HT-29 (cell line): ENCODE measurements at regions not wholly inside any gene's neighbourhood (a gene's known extent, or its start where the extent isn't known, plus 50 kb on each side); places are given as distances from the start of the nearest gene placed in this dataset.
"Not testable (repeated sequence)": the region's sequence is repeated elsewhere in the genome, so short reads cannot be mapped to it uniquely, and the experiment has no call there.

ENCODE experiments used
- DNase-seq: peaks from one replicate; pipeline ENCODE4 v3.0.0-alpha.2; 2015; ENCODE audit warnings: low spot score

DNA sequence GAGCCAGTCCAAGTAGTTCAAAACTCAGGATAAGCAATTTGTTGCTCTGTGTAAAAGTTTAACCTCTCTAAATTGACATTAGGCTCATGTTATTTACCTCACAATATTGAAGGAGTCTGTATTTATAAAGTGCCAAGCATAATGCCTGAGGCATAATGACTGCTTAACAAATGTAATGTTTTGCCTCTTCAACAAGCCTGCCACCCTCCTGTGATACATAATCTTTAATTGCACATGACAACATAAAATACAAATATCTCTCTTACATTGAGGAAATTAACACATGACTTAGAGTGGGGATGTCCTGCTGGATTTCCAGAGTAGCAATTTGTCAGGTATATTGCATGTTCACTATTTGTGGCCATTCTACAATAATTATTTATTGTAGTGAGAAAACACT is 469.2 kb upstream of the ANO5 start:
- DNase-seq = no peak

DNA sequence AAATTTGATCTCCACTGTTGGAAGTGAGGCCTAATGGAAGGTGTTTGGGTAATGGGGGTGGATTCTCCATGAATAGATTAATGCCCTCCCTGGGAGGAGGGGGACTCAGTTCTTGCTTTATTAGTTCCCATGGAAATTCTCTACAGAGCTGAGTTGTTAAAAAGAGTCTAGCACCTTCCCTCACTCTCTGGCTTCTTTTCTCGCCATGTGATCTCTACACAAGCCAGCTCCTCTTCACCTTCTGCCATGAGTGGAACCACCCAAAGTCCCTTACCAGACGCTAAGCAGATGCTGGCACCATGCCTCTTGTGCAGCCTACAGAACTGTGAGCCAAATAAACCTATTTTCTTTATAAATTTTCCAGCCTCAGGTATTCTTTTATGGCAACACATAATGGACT is 465.8 kb upstream of the ANO5 start:
- no peak for DNase-seq

DNA sequence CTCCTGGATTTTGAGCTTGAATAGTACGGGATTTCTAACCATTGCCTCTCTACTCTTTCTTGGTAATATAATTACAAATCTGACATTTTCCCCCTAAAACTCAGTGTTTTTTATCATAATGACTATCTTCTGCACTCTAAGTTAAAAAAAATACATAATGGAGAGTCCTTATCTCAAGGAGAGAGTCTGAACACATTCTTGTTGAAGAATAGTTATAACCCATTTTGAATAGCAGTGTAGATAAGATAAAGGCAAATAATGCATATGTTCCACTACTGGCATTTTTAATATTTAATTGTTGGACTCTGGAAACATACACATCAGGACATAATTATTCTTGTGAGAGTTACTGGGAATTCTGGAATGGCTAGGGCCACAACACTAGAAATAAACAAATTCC is 456.5 kb upstream of the ANO5 start:
- no peak for DNase-seq

DNA sequence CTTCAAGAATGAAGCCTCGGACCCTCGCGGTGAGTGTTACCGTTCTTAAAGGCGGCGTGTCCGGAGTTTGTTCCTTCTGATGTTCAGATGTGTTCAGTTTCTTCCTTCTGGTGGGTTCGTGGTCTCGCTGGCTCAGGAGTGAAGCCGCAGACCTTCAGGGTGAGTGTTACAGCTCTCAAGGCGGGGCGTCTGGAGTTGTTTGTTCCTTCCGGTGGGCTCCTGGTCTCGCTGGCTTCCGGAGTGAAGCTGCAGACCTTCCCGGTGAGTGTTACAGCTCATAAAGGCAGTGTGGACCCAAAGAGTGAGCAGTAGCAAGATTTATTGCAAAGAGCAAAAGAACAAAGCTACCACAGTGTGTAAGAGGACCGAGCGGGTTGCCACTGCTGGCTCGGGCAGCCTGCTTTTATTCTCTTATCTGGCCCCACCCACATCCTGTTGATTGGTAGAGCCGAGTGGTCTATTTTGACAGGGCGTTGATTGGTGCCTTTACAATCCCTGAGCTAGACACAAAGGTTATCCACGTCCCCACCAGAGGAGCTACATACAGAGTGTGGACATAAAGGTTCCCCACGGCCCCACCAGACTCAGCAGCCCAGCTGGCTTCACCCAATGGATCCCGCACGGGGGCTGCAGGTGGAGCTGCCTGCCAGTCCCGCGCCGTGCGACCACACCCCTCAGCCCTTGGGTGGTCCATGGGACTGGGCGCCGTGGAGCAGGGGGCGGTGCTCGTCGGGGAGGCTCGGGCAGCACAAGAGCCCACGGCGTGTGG is 440.2 kb upstream of the ANO5 start:
- DNase-seq = not testable (repeated sequence)

DNA sequence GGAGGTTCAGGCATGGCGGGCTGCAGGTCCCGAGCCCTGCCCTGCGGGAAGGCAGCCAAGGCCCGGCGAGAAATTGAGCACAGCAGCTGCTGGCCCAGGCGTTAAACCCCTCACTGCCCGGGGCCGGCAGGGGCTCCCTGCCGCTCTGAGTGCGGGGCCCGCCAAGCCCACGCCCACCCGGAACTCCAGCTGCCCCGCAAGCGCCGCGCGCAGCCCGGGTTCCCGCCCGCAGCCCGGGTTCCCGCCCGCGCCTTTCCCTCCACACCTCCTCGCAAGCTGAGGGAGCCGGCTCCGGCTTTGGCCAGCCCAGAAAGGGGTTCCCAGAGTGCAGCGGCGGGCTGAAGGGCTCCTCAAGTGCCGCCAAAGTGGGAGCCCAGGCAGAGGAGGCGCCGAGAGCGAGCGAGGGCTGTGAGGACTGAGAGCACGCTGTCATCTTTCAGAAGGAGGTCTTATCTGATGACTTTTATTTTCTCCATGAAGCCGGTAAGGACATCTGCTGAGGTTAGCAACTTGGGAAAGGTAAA is 439.6 kb upstream of the ANO5 start:
- not testable (repeated sequence) for DNase-seq

DNA sequence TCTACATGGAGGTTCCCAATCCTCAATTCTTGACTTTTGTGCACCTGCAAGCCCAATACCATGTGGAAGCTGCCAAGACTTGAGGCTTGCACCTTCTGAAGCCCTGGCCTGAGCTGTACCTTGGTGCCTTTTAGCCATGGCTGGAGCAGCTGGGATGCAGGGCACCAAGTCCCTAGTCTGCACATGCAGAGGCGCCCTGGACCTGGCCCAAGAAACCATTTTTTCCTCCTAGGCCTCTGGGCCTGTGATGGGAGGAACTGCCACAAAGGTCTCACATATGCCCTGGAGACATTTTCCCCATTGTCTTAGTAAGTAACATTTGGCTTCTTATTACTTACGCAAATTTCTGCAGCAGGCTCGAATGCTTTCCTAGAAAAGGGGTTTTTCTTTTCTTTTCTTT is 431.9 kb upstream of the ANO5 start:
- DNase-seq = no peak

DNA sequence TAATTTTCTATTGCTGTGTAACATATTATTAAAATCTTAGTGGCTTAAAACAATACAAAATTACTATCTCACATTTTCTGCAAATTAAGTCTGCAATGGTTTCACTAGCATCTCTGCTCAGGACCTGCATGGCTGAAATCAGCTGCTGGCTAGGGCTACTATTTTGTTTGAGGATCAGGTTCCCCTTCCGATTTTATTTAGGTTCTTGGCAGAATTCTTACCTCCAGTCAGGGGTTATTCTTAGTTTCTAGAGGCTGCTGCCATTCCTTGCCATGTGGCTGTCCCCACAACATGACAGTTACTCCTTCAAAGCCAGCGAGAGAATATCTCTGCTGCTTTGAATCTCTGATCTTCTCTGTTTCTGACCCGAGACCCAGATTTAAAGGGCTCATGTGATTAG is 424.5 kb upstream of the ANO5 start:
- no peak for DNase-seq

DNA sequence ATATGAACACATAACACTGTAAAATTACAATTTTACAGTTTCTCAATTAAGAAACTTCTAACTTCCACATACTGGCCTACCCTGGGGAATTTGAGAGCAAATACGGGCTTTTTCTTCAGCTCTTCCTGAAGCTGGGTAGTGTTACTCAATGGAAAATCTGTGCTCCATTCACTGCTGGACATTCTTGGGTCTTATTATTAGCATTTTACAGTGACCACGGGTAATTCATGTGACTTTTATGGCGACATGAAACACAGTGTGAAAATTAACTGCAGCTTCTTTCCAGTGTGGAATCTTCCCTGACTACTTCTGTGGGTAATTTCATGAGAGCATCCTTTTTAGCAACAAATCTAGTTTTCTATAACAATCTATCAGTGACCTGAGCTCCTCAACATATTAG is 423.7 kb upstream of the ANO5 start:
- no peak for DNase-seq

DNA sequence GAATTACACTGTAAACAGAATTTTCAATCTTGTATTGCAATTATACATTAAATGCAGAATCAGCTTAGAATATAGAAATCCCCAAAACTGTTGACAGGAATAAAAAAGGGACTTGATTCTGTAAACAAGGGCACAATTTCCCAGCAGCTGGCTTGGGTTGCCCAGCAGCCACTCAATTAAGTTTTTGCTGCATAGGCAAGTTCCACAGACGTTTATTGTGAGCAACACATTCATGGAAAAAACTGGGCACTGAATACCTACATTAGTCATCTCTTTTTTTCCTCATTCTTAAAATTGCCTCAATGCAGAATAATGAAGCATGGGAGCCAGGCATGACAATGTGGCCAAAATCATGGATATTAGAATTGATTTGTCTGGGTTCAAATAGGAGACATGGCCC is 421.8 kb upstream of the ANO5 start:
- DNase-seq = no peak

DNA sequence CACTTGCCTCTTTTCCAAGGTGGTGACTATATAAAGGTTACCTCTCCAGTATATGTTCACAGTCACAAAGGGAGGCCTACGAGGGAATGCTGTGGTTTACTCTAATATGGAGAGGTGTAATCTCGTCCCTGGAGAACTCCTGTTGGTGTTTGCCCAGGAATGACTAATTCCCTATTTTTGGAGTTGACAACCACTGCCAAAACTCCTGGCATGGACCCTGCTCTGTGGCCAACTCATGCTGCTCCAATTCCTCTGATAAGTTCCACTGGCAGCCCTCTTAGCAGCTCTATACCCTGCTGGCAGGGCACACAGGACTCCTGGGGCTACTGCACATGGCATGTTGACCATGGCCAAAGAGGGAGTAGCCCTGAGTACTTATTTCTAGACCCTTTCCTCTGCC is 418.7 kb upstream of the ANO5 start:
- DNase-seq = no peak

DNA sequence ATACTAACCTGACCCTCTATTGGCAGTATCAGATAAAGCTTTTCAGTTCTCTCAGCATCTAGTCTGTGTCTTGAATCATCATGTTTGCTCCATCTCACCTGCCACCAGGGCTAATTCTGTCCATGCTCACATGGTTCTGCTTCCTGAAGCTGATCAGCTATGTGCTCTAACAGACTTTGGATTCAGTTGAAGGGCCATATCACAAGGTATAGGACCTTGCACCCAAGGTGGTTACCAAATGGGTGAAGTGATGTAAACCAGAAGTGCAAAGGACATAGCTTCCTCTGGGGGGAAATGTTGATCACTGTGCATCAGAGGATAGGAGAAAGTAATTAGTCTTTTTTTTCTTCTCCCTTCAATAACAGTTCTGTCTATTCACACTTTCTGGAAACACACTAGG is 417.0 kb upstream of the ANO5 start:
- no peak for DNase-seq

DNA sequence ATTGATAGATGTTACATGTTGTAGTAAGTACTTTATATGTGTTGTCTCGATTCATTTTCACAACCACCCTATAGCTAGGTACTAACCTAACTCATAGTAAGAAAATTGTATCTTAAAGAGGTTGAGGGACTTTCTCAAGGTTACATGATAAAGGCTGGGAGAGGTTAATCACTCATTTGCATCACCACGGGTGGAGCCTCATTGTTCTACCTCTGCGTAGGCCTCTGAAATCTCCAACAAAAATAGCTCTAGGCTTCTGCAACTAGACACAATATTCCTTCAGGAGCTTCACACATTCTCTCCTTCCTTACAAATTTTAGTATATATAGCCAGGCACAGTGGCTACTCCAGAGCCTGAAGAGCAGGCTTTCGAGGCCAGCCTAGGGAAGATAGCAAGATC is 408.9 kb upstream of the ANO5 start:
- no peak for DNase-seq

DNA sequence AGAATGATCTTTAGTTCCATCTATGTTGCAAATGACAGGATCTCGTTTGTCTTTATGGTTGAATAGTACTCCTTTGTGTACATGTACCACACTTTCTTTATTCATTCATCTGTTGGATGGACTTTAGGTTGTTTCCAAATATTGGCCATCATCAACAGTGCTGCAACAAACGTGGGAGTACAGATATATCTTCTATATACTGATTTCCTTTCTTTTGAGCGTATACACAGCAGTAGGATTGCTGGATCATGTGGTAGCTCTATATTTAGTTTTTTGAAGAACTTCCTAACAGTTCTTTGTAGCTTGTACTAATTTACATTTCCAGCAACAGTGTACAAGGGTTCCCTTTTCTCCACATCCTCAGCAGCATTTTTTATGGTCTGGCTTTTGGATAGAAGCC is 407.5 kb upstream of the ANO5 start:
- no peak for DNase-seq

DNA sequence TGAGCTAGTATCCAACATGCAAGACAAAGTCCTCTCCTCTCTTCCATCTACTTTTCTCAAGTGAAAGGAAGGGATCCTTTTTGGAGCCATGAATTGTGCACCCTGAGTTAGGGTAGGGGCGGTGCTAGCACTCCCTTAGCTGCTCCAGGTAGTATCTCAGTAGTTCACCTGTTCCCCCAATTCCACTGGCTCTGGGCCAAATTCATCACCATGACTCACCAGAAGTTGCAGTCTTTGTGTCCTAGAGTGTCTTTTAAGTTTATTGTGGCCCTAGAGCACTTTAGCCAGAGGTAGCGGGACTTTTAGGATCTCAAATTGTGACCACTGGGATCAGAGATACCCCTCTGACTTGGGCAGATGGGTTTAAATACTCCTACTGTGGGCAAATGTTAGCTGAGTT is 398.6 kb upstream of the ANO5 start:
- DNase-seq = peak; percentile 56

DNA sequence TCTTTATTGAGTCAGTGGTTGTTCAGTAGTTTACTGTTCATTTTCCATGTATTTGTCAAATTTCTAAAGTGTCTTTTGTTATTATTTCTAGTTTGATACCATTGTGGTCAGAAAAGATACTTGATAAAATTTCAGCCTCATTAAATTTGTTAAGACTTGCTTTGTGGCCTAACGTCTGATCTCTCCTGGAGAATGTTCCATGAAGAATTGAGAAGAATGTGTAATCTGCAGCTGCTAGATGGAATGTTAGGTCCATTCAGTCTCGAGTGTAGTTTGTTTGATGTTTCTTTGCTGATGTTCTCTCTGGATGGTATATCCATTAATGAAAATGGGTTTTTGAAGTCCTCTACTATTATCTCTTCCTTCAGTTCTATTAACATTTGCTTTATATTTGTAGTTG is 394.7 kb upstream of the ANO5 start:
- DNase-seq = no peak

DNA sequence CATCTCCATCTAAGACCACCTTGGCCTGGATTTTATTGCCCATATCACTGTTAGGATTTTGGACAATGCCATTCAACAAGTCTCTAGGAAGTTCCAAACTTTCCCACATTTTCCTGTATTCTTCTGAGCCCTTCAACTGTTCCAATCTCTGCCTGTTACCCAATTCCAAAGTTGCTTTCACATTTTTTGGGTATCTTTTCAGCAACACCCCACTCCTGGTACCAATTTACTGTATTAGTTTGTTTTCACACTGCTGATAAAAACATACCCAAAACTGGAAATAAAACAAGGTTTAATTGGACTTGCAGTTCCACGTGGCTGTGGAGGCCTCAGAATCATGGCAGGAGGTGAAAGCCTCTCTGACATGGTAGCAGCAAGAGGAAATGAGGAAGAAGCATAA is 388.4 kb upstream of the ANO5 start:
- not testable (repeated sequence) for DNase-seq

DNA sequence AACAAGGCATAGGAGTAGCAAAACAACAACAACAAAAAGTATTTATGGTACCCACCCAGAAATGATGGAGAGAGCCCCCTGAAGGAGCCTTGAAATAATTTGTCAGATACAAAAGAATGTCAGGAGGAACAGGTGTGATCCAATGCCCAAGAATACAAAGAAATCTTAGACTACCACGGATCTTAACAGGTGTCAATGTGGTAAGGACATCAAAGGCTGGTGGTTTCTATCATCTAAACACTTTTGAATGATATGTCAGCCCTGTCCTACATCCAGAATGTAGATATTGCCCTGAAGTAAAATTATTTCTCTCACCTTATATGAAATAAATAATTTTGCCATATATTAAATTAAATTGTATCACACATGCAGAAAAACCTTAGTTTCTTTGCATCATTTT is 386.4 kb upstream of the ANO5 start:
- no peak for DNase-seq

DNA sequence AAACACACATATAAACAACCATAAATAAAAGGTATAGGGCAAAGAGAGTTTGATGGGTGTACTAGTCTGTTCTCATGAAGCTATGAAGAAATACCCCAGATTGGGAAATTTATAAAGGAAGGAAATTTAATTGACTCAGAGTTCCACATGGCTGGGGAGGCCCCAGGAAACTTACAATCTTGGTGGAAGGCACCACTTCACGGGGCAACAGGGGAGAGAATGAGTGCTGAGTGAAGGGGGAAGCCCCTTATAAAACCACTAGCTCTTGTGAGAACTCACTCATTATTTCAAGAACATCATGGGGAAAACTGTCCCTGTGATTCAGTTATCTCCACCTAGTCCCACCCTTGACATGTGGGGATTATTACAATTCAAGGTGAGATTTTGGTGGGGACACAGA is 385.9 kb upstream of the ANO5 start:
- no peak for DNase-seq

DNA sequence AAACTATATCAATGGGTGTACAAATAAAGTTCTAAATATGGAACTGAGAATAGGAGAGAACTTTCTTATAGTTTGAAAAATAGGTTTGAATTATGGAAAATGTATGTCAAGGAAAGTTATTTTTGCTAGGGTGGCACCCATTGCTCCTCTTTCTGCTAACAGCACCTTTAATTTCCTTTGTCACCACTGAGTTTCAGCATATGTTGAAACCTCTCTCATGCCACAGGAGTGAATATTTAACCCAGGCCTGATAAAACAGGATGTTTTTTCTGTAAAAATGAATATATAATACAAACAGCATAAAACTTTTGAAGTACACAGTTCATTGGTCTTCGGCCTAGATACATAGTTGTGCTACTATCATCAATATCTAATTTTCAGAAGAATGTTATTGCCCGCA is 385.5 kb upstream of the ANO5 start:
- no peak for DNase-seq

DNA sequence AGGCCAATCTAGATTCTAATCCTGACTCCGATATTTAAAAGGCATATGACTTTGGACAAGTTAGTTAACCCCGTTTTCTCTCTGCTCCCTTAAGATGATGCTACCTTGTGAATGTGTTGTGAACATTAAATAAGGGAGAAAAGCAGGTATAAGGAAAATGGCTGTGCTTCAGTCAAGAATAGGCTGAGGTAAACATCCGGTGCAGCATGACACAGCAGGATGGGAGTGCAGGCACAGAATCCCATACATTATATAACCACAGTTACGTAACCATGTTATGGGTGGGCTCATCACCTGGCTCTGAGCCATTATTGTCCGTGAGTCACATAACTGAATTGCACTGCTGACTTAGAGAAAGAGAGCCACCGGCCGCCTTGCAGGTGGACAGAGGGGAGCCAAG is 382.2 kb upstream of the ANO5 start:
- DNase-seq = peak; percentile 38

DNA sequence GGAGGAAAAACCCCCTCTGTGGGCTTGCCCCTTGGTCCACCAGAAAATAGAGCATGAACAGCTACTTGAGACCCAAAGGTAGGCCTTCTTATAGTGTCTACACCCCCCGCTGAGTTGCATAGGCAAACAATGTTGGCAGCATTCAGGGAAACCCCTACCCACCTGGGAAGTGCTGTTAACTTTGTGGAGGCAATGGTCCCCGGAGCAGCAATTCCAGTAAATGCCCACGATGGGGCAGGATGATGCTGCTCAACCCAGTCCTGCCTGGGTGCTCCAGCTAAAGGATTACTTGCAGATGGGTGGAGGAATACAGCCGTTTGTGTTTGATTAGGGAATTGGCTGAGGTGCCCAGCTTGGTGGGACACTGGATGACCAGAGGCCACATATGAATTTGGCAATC is 381.3 kb upstream of the ANO5 start:
- DNase-seq = peak; percentile 18

DNA sequence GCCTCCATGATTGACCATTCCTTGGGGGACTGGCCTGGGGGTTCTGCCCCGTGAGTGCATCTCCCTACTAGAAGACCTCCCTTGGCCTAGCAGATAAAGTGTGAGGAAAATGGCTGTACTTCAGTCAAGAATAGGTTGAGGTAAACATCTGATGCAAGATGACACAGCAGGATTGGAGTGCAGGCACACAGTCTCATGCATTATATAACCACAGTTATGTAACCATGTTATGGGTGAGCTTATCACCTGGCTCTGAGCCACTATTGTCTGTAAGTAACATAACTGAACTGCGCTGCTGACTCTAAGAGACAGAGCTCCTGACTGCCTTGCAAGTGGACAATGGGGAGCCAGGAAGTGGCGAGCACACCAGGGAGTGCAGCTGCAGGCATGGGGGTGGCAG is 378.7 kb upstream of the ANO5 start:
- no peak for DNase-seq

DNA sequence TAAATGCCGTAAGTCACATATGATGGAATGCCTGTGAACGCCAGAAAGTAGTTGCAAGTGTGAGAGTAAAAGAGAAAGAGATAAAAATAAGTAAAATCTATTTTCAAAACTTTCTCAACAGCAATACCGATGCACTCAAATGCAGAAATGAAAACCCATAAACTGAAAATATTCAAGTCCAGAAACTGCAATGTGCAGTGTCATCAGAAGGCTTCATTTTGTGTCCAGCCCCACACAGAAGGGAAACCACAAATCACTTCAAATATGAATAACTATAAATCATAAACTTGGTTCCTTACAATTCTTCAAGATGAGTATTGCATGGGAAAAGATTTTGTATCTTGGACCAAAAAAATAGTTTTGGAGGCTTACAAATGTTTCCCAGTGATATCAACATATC is 375.2 kb upstream of the ANO5 start:
- no peak for DNase-seq

DNA sequence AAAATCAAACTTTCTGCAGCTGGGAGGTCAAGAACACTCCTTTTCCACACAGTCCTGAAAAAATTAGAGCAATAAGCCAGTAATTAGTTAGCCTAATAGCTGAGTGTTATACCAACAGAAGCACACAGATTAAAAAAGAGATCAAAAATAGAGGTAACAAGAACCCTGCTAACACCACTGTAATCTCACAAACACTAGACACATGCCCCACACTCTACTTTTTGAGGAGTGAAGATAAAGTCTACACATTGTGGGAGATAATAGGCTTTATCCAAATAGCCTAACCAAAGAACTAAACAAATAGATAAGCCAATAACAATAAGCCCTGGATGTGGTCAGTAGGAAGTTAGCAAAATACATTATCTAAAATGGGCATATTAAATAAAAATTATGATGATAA is 372.7 kb upstream of the ANO5 start:
- DNase-seq = no peak
